ENCODE measurements at regions not wholly inside any gene's neighbourhood (a gene's known extent, or its start where the extent isn't known, plus 50 kb on each side); places are given as distances from the start of the nearest gene placed in this dataset.

- TF ChIP-seq CTCF (IDR thresholded peaks at IDR 0.05; ENCODE audit: low read depth, low read length) (no peak), MYC (IDR thresholded peaks at IDR 0.05; ENCODE audit: low read depth, low read length) (no peak), MAX (IDR thresholded peaks at IDR 0.05; ENCODE audit: low read depth, low read length) (no peak), POLR2A (IDR thresholded peaks at IDR 0.05; ENCODE audit: extremely low read depth, insufficient read length) (no peak)
- no peak for DNase-seq (ENCODE audit: low read depth)
- H3K4me3 ChIP-seq (ENCODE audit: low read depth, low read length), result no peak overlapping the region
These were observed 228.7 kb downstream of the KCNRG start for GRCh38 chr13:50243931-50244330.

- no peak overlapping the region for H3K4me3 ChIP-seq (ENCODE audit: low read depth, low read length)
These were observed 229.1 kb downstream of the KCNRG start for GRCh38 chr13:50244355-50244712.

GRCh38 chr13:50244713-50245574, 229.7 kb downstream of the KCNRG start:
- H3K4me3 ChIP-seq (ENCODE audit: low read depth, low read length), result no peak overlapping the region
- TF ChIP-seq MYC (IDR thresholded peaks at IDR 0.05; ENCODE audit: low read depth, low read length) (0 out of 2 replicates have a peak, but pooled peaks have one; percentile 45), CTCF (IDR thresholded peaks at IDR 0.05; ENCODE audit: low read depth, low read length) (no peak), MAX (IDR thresholded peaks at IDR 0.05; ENCODE audit: low read depth, low read length) (no peak), POLR2A (IDR thresholded peaks at IDR 0.05; ENCODE audit: extremely low read depth, insufficient read length) (no peak)
- peak; percentile 85 for DNase-seq (ENCODE audit: low read depth)

More at GRCh38 chr13:50244355-50244712, 229.1 kb downstream of the KCNRG start:
- DNase-seq (ENCODE audit: low read depth), result no peak
- no peak for TF ChIP-seq POLR2A (IDR thresholded peaks at IDR 0.05; ENCODE audit: extremely low read depth, insufficient read length)
- no peak for TF ChIP-seq CTCF (IDR thresholded peaks at IDR 0.05; ENCODE audit: low read depth, low read length)
- no peak for TF ChIP-seq MAX (IDR thresholded peaks at IDR 0.05; ENCODE audit: low read depth, low read length)
- no peak for TF ChIP-seq MYC (IDR thresholded peaks at IDR 0.05; ENCODE audit: low read depth, low read length)

GRCh38 chr13:50247223-50247622, 232.0 kb downstream of the KCNRG start:
- no peak overlapping the region for H3K4me3 ChIP-seq (ENCODE audit: low read depth, low read length)
- no peak for TF ChIP-seq POLR2A (IDR thresholded peaks at IDR 0.05; ENCODE audit: extremely low read depth, insufficient read length)
- DNase-seq (ENCODE audit: low read depth), result no peak

GRCh38 chr13:50248516-50249143, 233.4 kb downstream of the KCNRG start:
- TF ChIP-seq MAX (IDR thresholded peaks at IDR 0.05; ENCODE audit: low read depth, low read length) (no peak), POLR2A (IDR thresholded peaks at IDR 0.05; ENCODE audit: extremely low read depth, insufficient read length) (no peak), MYC (IDR thresholded peaks at IDR 0.05; ENCODE audit: low read depth, low read length) (no peak), CTCF (IDR thresholded peaks at IDR 0.05; ENCODE audit: low read depth, low read length) (no peak)
- no peak for DNase-seq (ENCODE audit: low read depth)
- no peak overlapping the region for H3K4me3 ChIP-seq (ENCODE audit: low read depth, low read length)

GRCh38 chr13:50249144-50249521, 233.9 kb downstream of the KCNRG start:
- no peak overlapping the region for H3K4me3 ChIP-seq (ENCODE audit: low read depth, low read length)
- TF ChIP-seq MAX (IDR thresholded peaks at IDR 0.05; ENCODE audit: low read depth, low read length) (no peak), MYC (IDR thresholded peaks at IDR 0.05; ENCODE audit: low read depth, low read length) (no peak), POLR2A (IDR thresholded peaks at IDR 0.05; ENCODE audit: extremely low read depth, insufficient read length) (no peak)
- DNase-seq (ENCODE audit: low read depth), result no peak
